Ishikawa (cell line): ENCODE measurements at regions not wholly inside any gene's neighbourhood (a gene's known extent, or its start where the extent isn't known, plus 50 kb on each side); places are given as distances from the start of the nearest gene placed in this dataset.

ENCODE experiments used
- CEBPB ChIP-seq: IDR thresholded peaks from 2 replicates; pipeline ENCODE4 v1.6.1; 2012
- EGR1 ChIP-seq: IDR thresholded peaks from 2 replicates; pipeline ENCODE4 v1.6.1; 2012
- EP300 ChIP-seq: IDR thresholded peaks from 2 replicates; pipeline ENCODE4 v1.6.1; 2012; ENCODE audit warnings: borderline replicate concordance
- FOXM1 ChIP-seq: IDR thresholded peaks from 2 replicates; pipeline ENCODE4 v1.6.1; 2012; ENCODE audit warnings: low read depth, borderline replicate concordance
- MAX ChIP-seq: IDR thresholded peaks from 2 replicates; pipeline ENCODE4 v1.6.1; 2012
- RAD21 ChIP-seq: IDR thresholded peaks from 2 replicates; pipeline ENCODE4 v1.6.1; 2012; ENCODE audit warnings: low read depth
- TAF1 ChIP-seq: IDR thresholded peaks from 2 replicates; pipeline ENCODE4 v1.6.1; 2012; ENCODE audit warnings: low read depth, mild to moderate bottlenecking
- TCF12 ChIP-seq: IDR thresholded peaks from 2 replicates; pipeline ENCODE4 v1.6.1; 2012; ENCODE audit warnings: low read depth
- USF1 ChIP-seq: IDR thresholded peaks from 2 replicates; pipeline ENCODE4 v1.6.1; 2012
- YY1 ChIP-seq: IDR thresholded peaks from 2 replicates; pipeline ENCODE4 v1.6.1; 2012; ENCODE audit warnings: low read depth

GRCh38 chr22:49052560-49052959 is 775.1 kb downstream of the BRD1 start:
- TF ChIP-seq USF1 (no peak), YY1 (no peak), CEBPB (no peak), RAD21 (no peak), EGR1 (no peak), FOXM1 (no peak), EP300 (no peak), MAX (no peak), TAF1 (no peak), TCF12 (no peak)
